GM12891 (cell line): ENCODE measurements at regions not wholly inside any gene's neighbourhood (a gene's known extent, or its start where the extent isn't known, plus 50 kb on each side); places are given as distances from the start of the nearest gene placed in this dataset.
"Not testable (repeated sequence)": the region's sequence is repeated elsewhere in the genome, so short reads cannot be mapped to it uniquely, and the experiment has no call there.

Experiments used
- PAX5 ChIP-seq: IDR thresholded peaks from 2 replicates; pipeline ENCODE4 v1.6.1; 2011; ENCODE audit warnings: low read length, moderate library complexity, mild to moderate bottlenecking; ENCODE audit not compliant: insufficient read depth, severe bottlenecking
- POLR2A ChIP-seq: IDR thresholded peaks from 2 replicates; pipeline ENCODE4 v1.6.1; 2011; ENCODE audit warnings: low read depth, low read length, control low read depth
- POLR2AphosphoS5 ChIP-seq: IDR thresholded peaks from 2 replicates; pipeline ENCODE4 v1.6.1; 2011; ENCODE audit warnings: low read depth, low read length, control low read depth
- POU2F2 ChIP-seq: IDR thresholded peaks from 2 replicates; pipeline ENCODE4 v1.6.1; 2011; ENCODE audit warnings: low read depth, mild to moderate bottlenecking, control low read depth, low read length, moderate library complexity
- SPI1 ChIP-seq: IDR thresholded peaks from 2 replicates; pipeline ENCODE4 v1.6.1; 2011; ENCODE audit warnings: low read depth, low read length, control low read depth
- TAF1 ChIP-seq: IDR thresholded peaks from 2 replicates; pipeline ENCODE4 v1.6.1; 2011; ENCODE audit warnings: low read depth, low read length, control low read depth

DNA sequence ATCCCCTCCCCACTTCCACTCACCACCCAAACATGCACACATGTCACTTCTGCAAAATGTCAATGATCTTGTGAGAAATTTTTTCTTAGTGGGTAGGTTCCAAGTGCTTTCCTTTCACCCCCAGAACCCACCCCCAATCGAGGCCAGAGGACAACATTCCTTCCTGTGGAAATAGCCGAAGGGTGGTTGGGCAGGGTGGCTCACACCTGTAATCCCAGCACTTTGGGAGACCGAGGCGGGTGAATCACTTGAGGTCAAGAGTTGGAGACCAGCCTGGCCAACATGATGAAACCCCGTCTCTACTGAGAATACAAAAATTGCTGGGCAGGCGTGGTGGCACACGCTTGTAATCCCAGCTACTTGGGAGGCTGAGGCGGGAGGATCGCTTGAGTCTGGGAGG, 208.7 kb downstream of the RAB11FIP4 start:
- TF ChIP-seq TAF1, POLR2A, POLR2AphosphoS5, SPI1, PAX5, POU2F2: not testable (repeated sequence)
